ENCODE measurements at regions not wholly inside any gene's neighbourhood (a gene's known extent, or its start where the extent isn't known, plus 50 kb on each side); places are given as distances from the start of the nearest gene placed in this dataset.

DNA sequence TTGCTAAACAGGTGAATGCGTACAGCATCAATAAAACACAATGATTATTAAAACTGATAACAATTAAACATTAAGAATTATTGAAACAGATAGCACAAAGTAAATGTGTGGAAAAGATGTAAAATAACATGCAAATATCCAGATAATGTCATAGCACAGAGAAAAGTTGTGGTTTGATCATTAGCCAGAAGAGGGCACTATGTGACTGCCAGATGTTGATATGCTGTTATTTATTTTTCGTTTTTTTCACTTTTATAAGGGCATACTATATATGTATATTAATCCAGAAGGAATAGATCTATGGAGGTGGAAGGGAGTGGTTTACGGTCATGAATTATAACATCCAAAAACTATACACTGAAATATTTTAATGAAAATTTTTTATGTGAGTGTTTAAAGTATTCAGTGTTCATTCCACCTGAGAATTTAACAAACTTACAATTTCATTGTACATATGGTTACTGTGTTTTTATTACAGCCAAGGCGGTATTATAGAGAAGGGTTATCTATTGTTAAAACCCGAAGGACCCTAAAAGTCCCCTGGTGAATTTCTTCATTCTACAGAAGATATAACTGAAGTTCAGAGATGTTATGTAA is 211.9 kb upstream of the UGT8 start:
- intact Hi-C loops (cut with micrococcal nuclease; ENCODE audit: unreplicated experiment), result loop anchor here (1.0 to 10.0 kb wide), 4 partner anchors 273 to 842 kb away; partner anchors contain the start of gene NDST4
- TF ChIP-seq EZH2 (IDR thresholded peaks at IDR 0.05; ENCODE audit: borderline replicate concordance, low read depth, low read length, poor library complexity, severe bottlenecking), result no peak
- TF ChIP-seq, protein P1, sequence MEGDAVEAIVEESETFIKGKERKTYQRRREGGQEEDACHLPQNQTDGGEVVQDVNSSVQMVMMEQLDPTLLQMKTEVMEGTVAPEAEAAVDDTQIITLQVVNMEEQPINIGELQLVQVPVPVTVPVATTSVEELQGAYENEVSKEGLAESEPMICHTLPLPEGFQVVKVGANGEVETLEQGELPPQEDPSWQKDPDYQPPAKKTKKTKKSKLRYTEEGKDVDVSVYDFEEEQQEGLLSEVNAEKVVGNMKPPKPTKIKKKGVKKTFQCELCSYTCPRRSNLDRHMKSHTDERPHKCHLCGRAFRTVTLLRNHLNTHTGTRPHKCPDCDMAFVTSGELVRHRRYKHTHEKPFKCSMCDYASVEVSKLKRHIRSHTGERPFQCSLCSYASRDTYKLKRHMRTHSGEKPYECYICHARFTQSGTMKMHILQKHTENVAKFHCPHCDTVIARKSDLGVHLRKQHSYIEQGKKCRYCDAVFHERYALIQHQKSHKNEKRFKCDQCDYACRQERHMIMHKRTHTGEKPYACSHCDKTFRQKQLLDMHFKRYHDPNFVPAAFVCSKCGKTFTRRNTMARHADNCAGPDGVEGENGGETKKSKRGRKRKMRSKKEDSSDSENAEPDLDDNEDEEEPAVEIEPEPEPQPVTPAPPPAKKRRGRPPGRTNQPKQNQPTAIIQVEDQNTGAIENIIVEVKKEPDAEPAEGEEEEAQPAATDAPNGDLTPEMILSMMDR (conservative IDR thresholded peaks at IDR 0.05; ENCODE audit: low read depth, low read length), result peak; percentile 81
- H3K4me1 ChIP-seq (ENCODE audit: insufficient read depth, low read length, poor library complexity, severe bottlenecking), result peaks cover 6% of the 10 kb centered on the region
- no peaks in the 10 kb centered on the region for H3K36me3 ChIP-seq (ENCODE audit: insufficient read depth, low read length, poor library complexity, severe bottlenecking)
- DNase-seq (ENCODE audit: low spot score), result peak; percentile 49
- H3K4me3 ChIP-seq (ENCODE audit: low read depth, low read length, poor library complexity, severe bottlenecking), result no peak overlapping the region
- H3K27ac ChIP-seq (ENCODE audit: low read depth, low read length, poor library complexity, severe bottlenecking), result no peak overlapping the region
- no peaks in the 10 kb centered on the region for H3K9me3 ChIP-seq (ENCODE audit: low read depth, low read length, poor library complexity, severe bottlenecking)
- ChIA-PET CTCF (no interaction called here), POLR2A (ENCODE audit: low non-redundant PET) (no interaction called here)
- no TSS peak for BruUV-seq (replicated peaks)
- no peaks in the 10 kb centered on the region for H3K27me3 ChIP-seq (replicated peaks; ENCODE audit: insufficient read depth, low read depth, low read length, poor library complexity)

GRCh38 chr4:114389070-114389685 is 209.4 kb upstream of the UGT8 start:
- no TSS peak for BruUV-seq (replicated peaks)
- no peak overlapping the region for H3K4me3 ChIP-seq (ENCODE audit: low read depth, low read length, poor library complexity, severe bottlenecking)
- CTCF ChIA-PET, result interaction anchor here (0.6 to 0.9 kb wide), 2 partner anchors 274 to 1162 kb away, joined by 3 read pairs; no protein-coding TSS in a partner anchor
- POLR2A ChIA-PET (ENCODE audit: low non-redundant PET), result no interaction called here
- intact Hi-C loops (cut with micrococcal nuclease; ENCODE audit: unreplicated experiment), result loop anchor here (5.0 to 10.0 kb wide), 2 partner anchors 723 to 844 kb away; partner anchors contain the start of gene NDST4
- no peaks in the 10 kb centered on the region for H3K9me3 ChIP-seq (ENCODE audit: low read depth, low read length, poor library complexity, severe bottlenecking)
- peaks cover 2% of the 10 kb centered on the region for H3K4me1 ChIP-seq (ENCODE audit: insufficient read depth, low read length, poor library complexity, severe bottlenecking)
- TF ChIP-seq EZH2 (IDR thresholded peaks at IDR 0.05; ENCODE audit: borderline replicate concordance, low read depth, low read length, poor library complexity, severe bottlenecking), result no peak
- TF ChIP-seq, protein P1 (conservative IDR thresholded peaks at IDR 0.05; ENCODE audit: low read depth, low read length), result no peak
- H3K36me3 ChIP-seq (ENCODE audit: insufficient read depth, low read length, poor library complexity, severe bottlenecking), result no peaks in the 10 kb centered on the region
- no peak for DNase-seq (ENCODE audit: low spot score)
- no peaks in the 10 kb centered on the region for H3K27me3 ChIP-seq (replicated peaks; ENCODE audit: insufficient read depth, low read depth, low read length, poor library complexity)
- H3K27ac ChIP-seq (ENCODE audit: low read depth, low read length, poor library complexity, severe bottlenecking), result no peak overlapping the region

DNA sequence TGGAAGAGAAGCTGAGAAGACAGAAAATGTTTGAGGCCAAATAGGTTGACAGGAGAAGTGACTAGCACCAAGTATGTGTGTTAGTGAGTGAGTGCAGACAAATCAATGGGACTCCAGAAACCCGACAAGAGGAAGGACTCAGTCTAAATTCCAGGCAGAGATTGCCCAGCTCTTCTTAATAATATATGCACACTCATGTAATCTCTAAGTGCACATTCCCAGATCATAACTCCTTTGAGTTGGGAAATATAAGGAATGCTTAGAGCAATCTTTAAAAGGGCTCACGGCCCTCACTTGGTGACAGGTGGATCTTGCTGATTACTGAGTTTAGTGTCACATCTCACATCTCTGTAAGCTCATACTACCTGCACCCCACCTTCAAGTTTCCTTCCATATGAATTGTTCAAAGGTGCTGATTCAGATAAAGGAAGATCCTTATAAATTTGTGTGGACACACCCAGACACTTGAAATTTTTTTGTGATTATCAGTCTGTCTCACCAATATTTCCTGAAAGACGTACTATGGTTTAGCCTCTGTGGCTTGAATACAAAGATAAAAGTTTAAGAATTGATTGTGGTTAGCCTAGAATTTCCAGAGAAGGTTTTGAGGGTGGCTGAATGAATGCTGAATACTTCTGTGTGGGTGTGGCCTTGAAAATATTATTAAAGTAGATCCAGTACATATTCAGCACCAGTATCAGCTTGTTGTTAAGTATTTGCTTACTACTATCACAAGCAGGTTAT is 205.1 kb upstream of the UGT8 start:
- ChIA-PET CTCF (no interaction called here), POLR2A (ENCODE audit: low non-redundant PET) (no interaction called here)
- Histone ChIP-seq H3K27ac (ENCODE audit: low read depth, low read length, poor library complexity, severe bottlenecking) (no peak overlapping the region), H3K36me3 (ENCODE audit: insufficient read depth, low read length, poor library complexity, severe bottlenecking) (no peaks in the 10 kb centered on the region), H3K27me3 (replicated peaks; ENCODE audit: insufficient read depth, low read depth, low read length, poor library complexity) (no peaks in the 10 kb centered on the region), H3K9me3 (ENCODE audit: low read depth, low read length, poor library complexity, severe bottlenecking) (no peaks in the 10 kb centered on the region), H3K4me1 (ENCODE audit: insufficient read depth, low read length, poor library complexity, severe bottlenecking) (no peaks in the 10 kb centered on the region), H3K4me3 (ENCODE audit: low read depth, low read length, poor library complexity, severe bottlenecking) (no peak overlapping the region)
- no TSS peak for BruUV-seq (replicated peaks)
- DNase-seq (ENCODE audit: low spot score), result no peak
- no peak for TF ChIP-seq EZH2 (IDR thresholded peaks at IDR 0.05; ENCODE audit: borderline replicate concordance, low read depth, low read length, poor library complexity, severe bottlenecking)
- TF ChIP-seq, protein P1 (conservative IDR thresholded peaks at IDR 0.05; ENCODE audit: low read depth, low read length), result no peak
- intact Hi-C loops (cut with micrococcal nuclease; ENCODE audit: unreplicated experiment), result no loop called here
